ENCODE measurements at regions not wholly inside any gene's neighbourhood (a gene's known extent, or its start where the extent isn't known, plus 50 kb on each side); places are given as distances from the start of the nearest gene placed in this dataset.

- TF ChIP-seq, protein P1, sequence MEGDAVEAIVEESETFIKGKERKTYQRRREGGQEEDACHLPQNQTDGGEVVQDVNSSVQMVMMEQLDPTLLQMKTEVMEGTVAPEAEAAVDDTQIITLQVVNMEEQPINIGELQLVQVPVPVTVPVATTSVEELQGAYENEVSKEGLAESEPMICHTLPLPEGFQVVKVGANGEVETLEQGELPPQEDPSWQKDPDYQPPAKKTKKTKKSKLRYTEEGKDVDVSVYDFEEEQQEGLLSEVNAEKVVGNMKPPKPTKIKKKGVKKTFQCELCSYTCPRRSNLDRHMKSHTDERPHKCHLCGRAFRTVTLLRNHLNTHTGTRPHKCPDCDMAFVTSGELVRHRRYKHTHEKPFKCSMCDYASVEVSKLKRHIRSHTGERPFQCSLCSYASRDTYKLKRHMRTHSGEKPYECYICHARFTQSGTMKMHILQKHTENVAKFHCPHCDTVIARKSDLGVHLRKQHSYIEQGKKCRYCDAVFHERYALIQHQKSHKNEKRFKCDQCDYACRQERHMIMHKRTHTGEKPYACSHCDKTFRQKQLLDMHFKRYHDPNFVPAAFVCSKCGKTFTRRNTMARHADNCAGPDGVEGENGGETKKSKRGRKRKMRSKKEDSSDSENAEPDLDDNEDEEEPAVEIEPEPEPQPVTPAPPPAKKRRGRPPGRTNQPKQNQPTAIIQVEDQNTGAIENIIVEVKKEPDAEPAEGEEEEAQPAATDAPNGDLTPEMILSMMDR (IDR thresholded peaks at IDR 0.05), result no peak
- TF ChIP-seq POLR2AphosphoS5 (IDR thresholded peaks at IDR 0.05; ENCODE audit: insufficient read depth in 1 of 2, low read depth in 1 of 2), result no peak
Observed at GRCh38 chr20:21901470-21902275, 196.2 kb downstream of the PAX1 start.

Measured in vagina (tissue), 2 donors.